Stimulated activated CD4-positive, alpha-beta T cell treated with anti-CD3 and anti-CD28 coated beads, TNF-alpha, amount 100 ng/mL, for 24 hours (primary cell): ENCODE measurements at regions not wholly inside any gene's neighbourhood (a gene's known extent, or its start where the extent isn't known, plus 50 kb on each side); places are given as distances from the start of the nearest gene placed in this dataset.

Experiments
- DNase-seq, 3 experiments: peaks; one replicate each; pipeline ENCODE4 v3.0.0-alpha.2; 2020; ENCODE audit warnings: low read depth in 3 of 3

GRCh38 chr11:91244912-91245311 is 979.7 kb upstream of the FAT3 start:
- DNase-seq = no peak

- no peak for DNase-seq
Observed at GRCh38 chr11:91243630-91244029, 981.0 kb upstream of the FAT3 start.

GRCh38 chr11:91243051-91243450 is 981.6 kb upstream of the FAT3 start:
- no peak for DNase-seq

- no peak for DNase-seq
Observed at GRCh38 chr11:91241226-91241625, 983.4 kb upstream of the FAT3 start.

- no peak for DNase-seq
Observed at GRCh38 chr11:91239359-91239758, 985.3 kb upstream of the FAT3 start.

- no peak for DNase-seq
Observed at GRCh38 chr11:91231226-91231625, 993.4 kb upstream of the FAT3 start.

- no peak for DNase-seq
Observed at GRCh38 chr11:91230647-91231046, 994.0 kb upstream of the FAT3 start.

- DNase-seq = no peak
Observed at GRCh38 chr11:91222830-91223229, 1000.0 kb upstream of the CHORDC1 start.

GRCh38 chr11:91220476-91221202 is 997.8 kb upstream of the CHORDC1 start:
- no peak for DNase-seq

GRCh38 chr11:91219535-91219934 is 996.7 kb upstream of the CHORDC1 start:
- no peak for DNase-seq

- no peak for DNase-seq
Observed at GRCh38 chr11:91209751-91210150, 986.9 kb upstream of the CHORDC1 start.

- no peak for DNase-seq
Observed at GRCh38 chr11:91209306-91209705, 986.5 kb upstream of the CHORDC1 start.

- DNase-seq = no peak
Observed at GRCh38 chr11:91199866-91200265, 977.0 kb upstream of the CHORDC1 start.

GRCh38 chr11:91194546-91194945 is 971.7 kb upstream of the CHORDC1 start:
- no peak for DNase-seq

GRCh38 chr11:91188484-91188883 is 965.6 kb upstream of the CHORDC1 start:
- no peak for DNase-seq

GRCh38 chr11:91187314-91187713 is 964.5 kb upstream of the CHORDC1 start:
- DNase-seq = no peak

GRCh38 chr11:91178366-91178765 is 955.5 kb upstream of the CHORDC1 start:
- no peak for DNase-seq

- DNase-seq = no peak
Observed at GRCh38 chr11:91174734-91175133, 951.9 kb upstream of the CHORDC1 start.

GRCh38 chr11:91174193-91174592 is 951.3 kb upstream of the CHORDC1 start:
- no peak for DNase-seq

- no peak for DNase-seq
Observed at GRCh38 chr11:91173701-91174100, 950.9 kb upstream of the CHORDC1 start.

GRCh38 chr11:91170711-91171110 is 947.9 kb upstream of the CHORDC1 start:
- no peak for DNase-seq

GRCh38 chr11:91164452-91164822 is 941.6 kb upstream of the CHORDC1 start:
- no peak for DNase-seq

- no peak for DNase-seq
Observed at GRCh38 chr11:91163619-91164451, 941.0 kb upstream of the CHORDC1 start.
